SK-N-MC (cell line): ENCODE measurements at regions not wholly inside any gene's neighbourhood (a gene's known extent, or its start where the extent isn't known, plus 50 kb on each side); places are given as distances from the start of the nearest gene placed in this dataset.

Experiments
- EZH2 ChIP-seq: fragments of 200-600 bp; sonication (generic); IDR thresholded peaks from one replicate; pipeline ENCODE4 v1.6.1; 2017; ENCODE audit warnings: antibody characterized with exemption
- FOXP2 ChIP-seq: optimal IDR thresholded peaks from 2 replicates; pipeline ENCODE3; 2011; ENCODE audit warnings: mild to moderate bottlenecking, moderate library complexity; ENCODE audit not compliant: insufficient read depth; ENCODE audit errors: extremely low read length, control extremely low read depth
- POLR2AphosphoS5 ChIP-seq: IDR thresholded peaks from 2 replicates; pipeline ENCODE4 v1.6.1; 2012; ENCODE audit warnings: mild to moderate bottlenecking, low read depth, low read length, borderline replicate concordance

DNA sequence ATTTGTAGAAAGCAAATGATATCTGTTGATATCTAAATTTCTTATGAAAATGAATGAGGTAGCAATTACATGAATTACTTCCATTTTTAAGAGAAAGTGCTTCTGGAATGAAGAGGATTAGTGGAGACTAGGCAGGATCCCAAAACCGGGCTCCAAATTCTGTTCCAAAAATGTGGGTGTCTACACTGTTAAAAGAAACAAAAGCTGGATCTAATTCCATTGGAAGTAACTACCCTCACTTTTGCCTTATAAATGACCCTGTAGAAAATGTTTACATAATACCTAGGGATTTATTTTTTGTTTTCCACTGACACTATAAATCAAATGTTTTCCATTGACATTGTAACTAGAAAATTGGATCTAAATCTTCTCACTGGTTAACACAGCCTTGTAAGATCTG, 454.9 kb upstream of the JARID2 start:
- no peak for TF ChIP-seq EZH2
- TF ChIP-seq POLR2AphosphoS5: no peak
- TF ChIP-seq FOXP2: no peak
